CD14-positive monocyte (primary cell): ENCODE measurements at regions not wholly inside any gene's neighbourhood (a gene's known extent, or its start where the extent isn't known, plus 50 kb on each side); places are given as distances from the start of the nearest gene placed in this dataset.

ENCODE experiments used
- DNase-seq, 3 donors: peaks; one replicate each; pipeline ENCODE4 v3.0.0-alpha.2; 2011 to 2022
- H2AFZ ChIP-seq: 2 replicates; pipeline ENCODE4 v1.6.0; 2012; ENCODE audit warnings: mild to moderate bottlenecking, low read depth, low read length, inconsistent platforms; ENCODE audit not compliant: insufficient read depth, poor library complexity, severe bottlenecking
- H3K27ac ChIP-seq, 2 donors: 1 replicate in 1 of 2; 2 replicates in 1 of 2; pipeline ENCODE4 v1.5.1; 2012 to 2013; ENCODE audit warnings: low read length in 2 of 2, control low read depth in 1 of 2, inconsistent platforms in 1 of 2, low read depth in 1 of 2, mild to moderate bottlenecking in 1 of 2
- H3K27me3 ChIP-seq, 2 donors: one replicate each; pipeline versions ENCODE4 v1.6.0 to v1.6.1; 2011 to 2013; ENCODE audit warnings: low read length in 2 of 2; ENCODE audit not compliant: control insufficient read depth in 2 of 2, insufficient read depth in 2 of 2
- H3K36me3 ChIP-seq, 2 donors: replicated peaks in 1 of 2; 1 replicate in 1 of 2; 2 replicates in 1 of 2; pipeline versions ENCODE4 v1.5.1 to v1.6.1; 2012 to 2013; ENCODE audit warnings: low read length in 2 of 2, control low read depth in 1 of 2, inconsistent platforms in 1 of 2, mild to moderate bottlenecking in 1 of 2; ENCODE audit not compliant: insufficient read depth in 2 of 2, control insufficient read depth in 1 of 2
- H3K4me1 ChIP-seq, 2 donors: 1 replicate in 1 of 2; 2 replicates in 1 of 2; pipeline versions ENCODE4 v1.5.1 to v1.6.1; 2012 to 2013; ENCODE audit warnings: low read length in 2 of 2, control low read depth in 1 of 2, inconsistent platforms in 1 of 2, mild to moderate bottlenecking in 1 of 2, moderate library complexity in 1 of 2; ENCODE audit not compliant: insufficient read depth in 2 of 2, control insufficient read depth in 1 of 2
- H3K4me2 ChIP-seq: replicated peaks from 2 replicates; pipeline ENCODE3; 2012; ENCODE audit warnings: low read length, moderate library complexity, mild to moderate bottlenecking; ENCODE audit not compliant: poor library complexity, severe bottlenecking; ENCODE audit errors: extremely low read depth
- H3K4me3 ChIP-seq, 3 experiments: fragments of 200-600 bp in 1 of 3; sonication (generic) in 1 of 3; replicated peaks in 1 of 3; 1 replicate in 2 of 3; 2 replicates in 1 of 3; pipeline ENCODE4 v1.5.1; 2011 to 2013; ENCODE audit warnings: low read length in 3 of 3, mild to moderate bottlenecking in 3 of 3, control low read depth in 2 of 3, low read depth in 2 of 3, inconsistent platforms in 1 of 3, moderate library complexity in 1 of 3
- H3K79me2 ChIP-seq: 2 replicates; pipeline ENCODE4 v1.6.0; 2012; ENCODE audit warnings: mild to moderate bottlenecking, control low read depth, inconsistent platforms, low read length, moderate library complexity; ENCODE audit not compliant: insufficient read depth
- H3K9ac ChIP-seq: 2 replicates; pipeline ENCODE4 v1.6.0; 2017; ENCODE audit warnings: low read length, mild to moderate bottlenecking; ENCODE audit not compliant: insufficient read depth, poor library complexity, severe bottlenecking
- H3K9me3 ChIP-seq, 2 donors: replicated peaks in 1 of 2; 1 replicate in 1 of 2; 2 replicates in 1 of 2; pipeline versions ENCODE4 v1.5.1 to v1.6.1; 2012 to 2013; ENCODE audit warnings: low read length in 2 of 2, control low read depth in 1 of 2; ENCODE audit not compliant: control insufficient read depth in 1 of 2, insufficient read depth in 1 of 2
- H4K20me1 ChIP-seq: 2 replicates; pipeline ENCODE4 v1.6.0; 2012; ENCODE audit warnings: mild to moderate bottlenecking, low read length, control low read depth, moderate library complexity; ENCODE audit not compliant: insufficient read depth
- H3K27ac Mint-ChIP-seq, 7 donors: one replicate each; pipeline ENCODE4 v1.8.0; 2020; ENCODE audit warnings: mild to moderate bottlenecking in 7 of 7, mixed read lengths in 7 of 7, moderate library complexity in 6 of 7, inconsistent platforms in 2 of 7
- H3K27me3 Mint-ChIP-seq, 3 donors: one replicate each; pipeline ENCODE4 v1.8.0; 2021 to 2022; ENCODE audit warnings: low read depth in 3 of 3, mild to moderate bottlenecking in 3 of 3, mixed read lengths in 3 of 3, moderate library complexity in 3 of 3, inconsistent platforms in 1 of 3
- H3K36me3 Mint-ChIP-seq, 2 donors: one replicate each; pipeline ENCODE4 v1.8.0; 2020; ENCODE audit warnings: mixed read lengths in 2 of 2, inconsistent platforms in 1 of 2, mild to moderate bottlenecking in 1 of 2
- H3K4me1 Mint-ChIP-seq: one replicate; pipeline ENCODE4 v1.8.0; 2020; ENCODE audit warnings: mild to moderate bottlenecking, mixed read lengths
- H3K4me3 Mint-ChIP-seq, 2 donors: one replicate each; pipeline ENCODE4 v1.8.0; 2020; ENCODE audit warnings: mild to moderate bottlenecking in 2 of 2, mixed read lengths in 2 of 2, moderate library complexity in 1 of 2
- H3K9me3 Mint-ChIP-seq, 7 donors: one replicate each; pipeline ENCODE4 v1.8.0; 2020 to 2022; ENCODE audit warnings: mixed read lengths in 7 of 7, mild to moderate bottlenecking in 6 of 7, moderate library complexity in 6 of 7, inconsistent platforms in 2 of 7
- WGBS: methylation state at CpG from one replicate; pipeline ENCODE4 v1.1.5; 2013; ENCODE audit warnings: missing lambda C conversion rate; ENCODE audit not compliant: insufficient coverage; 5-methylcytosine and 5-hydroxymethylcytosine counted together
- intact Hi-C, 2 donors: fragments of 100-400 bp; cut with micrococcal nuclease; formaldehyde crosslinking; loops; one replicate each; pipeline versions ENCODE4 v1.15.0 to v1.15.1; 2023
- TF ChIP-seq, protein P1 (sequence below): fragments of 200-600 bp; IDR thresholded peaks from one replicate; pipeline ENCODE4 v1.8.0; 2022; ENCODE audit warnings: antibody characterized with exemption, mild to moderate bottlenecking

- Histone ChIP-seq H3K4me1 (no peaks in the 10 kb centered on the region), H3K4me3 (no peak overlapping the region), H3K27me3 (no peaks in the 10 kb centered on the region), H2AFZ (no peak overlapping the region), H3K9ac (no peak overlapping the region), H3K36me3 (no peaks in the 10 kb centered on the region), H3K79me2 (no peaks in the 10 kb centered on the region), H3K27ac (no peak overlapping the region), H4K20me1 (no peaks in the 10 kb centered on the region), H3K9me3 (peaks cover 16 to 21% of the 10 kb centered on the region in 2 donors), H3K4me2 (no peak overlapping the region)
- H3K36me3 Mint-ChIP-seq, result no peaks in the 10 kb centered on the region
- intact Hi-C loops, result no loop called here
- TF ChIP-seq, protein P1, sequence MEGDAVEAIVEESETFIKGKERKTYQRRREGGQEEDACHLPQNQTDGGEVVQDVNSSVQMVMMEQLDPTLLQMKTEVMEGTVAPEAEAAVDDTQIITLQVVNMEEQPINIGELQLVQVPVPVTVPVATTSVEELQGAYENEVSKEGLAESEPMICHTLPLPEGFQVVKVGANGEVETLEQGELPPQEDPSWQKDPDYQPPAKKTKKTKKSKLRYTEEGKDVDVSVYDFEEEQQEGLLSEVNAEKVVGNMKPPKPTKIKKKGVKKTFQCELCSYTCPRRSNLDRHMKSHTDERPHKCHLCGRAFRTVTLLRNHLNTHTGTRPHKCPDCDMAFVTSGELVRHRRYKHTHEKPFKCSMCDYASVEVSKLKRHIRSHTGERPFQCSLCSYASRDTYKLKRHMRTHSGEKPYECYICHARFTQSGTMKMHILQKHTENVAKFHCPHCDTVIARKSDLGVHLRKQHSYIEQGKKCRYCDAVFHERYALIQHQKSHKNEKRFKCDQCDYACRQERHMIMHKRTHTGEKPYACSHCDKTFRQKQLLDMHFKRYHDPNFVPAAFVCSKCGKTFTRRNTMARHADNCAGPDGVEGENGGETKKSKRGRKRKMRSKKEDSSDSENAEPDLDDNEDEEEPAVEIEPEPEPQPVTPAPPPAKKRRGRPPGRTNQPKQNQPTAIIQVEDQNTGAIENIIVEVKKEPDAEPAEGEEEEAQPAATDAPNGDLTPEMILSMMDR, result no peak
- H3K9me3 Mint-ChIP-seq, result peaks cover 14 to 27% (median 21%) of the 10 kb centered on the region in 7 donors
- H3K4me3 Mint-ChIP-seq, result no peak overlapping the region
- WGBS, result 91% methylated on average over 20 of the region's 29 CpGs
- peaks cover 14% of the 10 kb centered on the region for H3K4me1 Mint-ChIP-seq
- H3K27me3 Mint-ChIP-seq, result peaks cover 0 to 1% (median 0%) of the 10 kb centered on the region in 3 donors
- no peak for DNase-seq
- no peak overlapping the region for H3K27ac Mint-ChIP-seq
Observed at GRCh38 chr12:9348906-9349518, 140.8 kb upstream of the PZP start.

GRCh38 chr12:9347328-9348127 is 139.3 kb upstream of the PZP start:
- Mint-ChIP-seq H3K9me3 (peaks cover under 1 to 12% (median 6%) of the 10 kb centered on the region in 7 donors), H3K27me3 (peaks cover 0 to 1% (median 0%) of the 10 kb centered on the region in 3 donors), H3K27ac (no peak overlapping the region), H3K4me3 (no peak overlapping the region), H3K4me1 (peaks cover 14% of the 10 kb centered on the region), H3K36me3 (no peaks in the 10 kb centered on the region)
- intact Hi-C loops, result no loop called here
- no peaks in the 10 kb centered on the region for H4K20me1 ChIP-seq
- WGBS, result 90% methylated on average over 2 of the region's 5 CpGs
- H3K79me2 ChIP-seq, result no peaks in the 10 kb centered on the region
- TF ChIP-seq, protein P1, result no peak
- no peak overlapping the region for H3K27ac ChIP-seq
- H2AFZ ChIP-seq, result no peak overlapping the region
- no peaks in the 10 kb centered on the region for H3K4me1 ChIP-seq
- H3K4me2 ChIP-seq, result no peak overlapping the region
- H3K27me3 ChIP-seq, result no peaks in the 10 kb centered on the region
- no peaks in the 10 kb centered on the region for H3K36me3 ChIP-seq
- DNase-seq, result no peak
- peaks cover 1 to 7% of the 10 kb centered on the region in 2 donors for H3K9me3 ChIP-seq
- H3K4me3 ChIP-seq, result no peak overlapping the region
- H3K9ac ChIP-seq, result no peak overlapping the region
